H9 (cell line): ENCODE measurements at regions not wholly inside any gene's neighbourhood (a gene's known extent, or its start where the extent isn't known, plus 50 kb on each side); places are given as distances from the start of the nearest gene placed in this dataset.

Experiments used
- DNase-seq: peaks from one replicate; pipeline ENCODE4 v3.0.0-alpha.2; 2017
- H2AFZ ChIP-seq: one replicate; pipeline ENCODE4 v1.6.1; 2013; ENCODE audit warnings: mild to moderate bottlenecking, low read length, control low read depth, moderate library complexity
- H2AK5ac ChIP-seq: 2 replicates; pipeline ENCODE4 v1.6.1; 2013; ENCODE audit warnings: low read length, control low read depth, mixed read lengths; ENCODE audit not compliant: insufficient read length
- H2BK120ac ChIP-seq: one replicate; pipeline ENCODE4 v1.6.1; 2013; ENCODE audit warnings: low read depth, mild to moderate bottlenecking, low read length, control low read depth, inconsistent platforms; ENCODE audit not compliant: poor library complexity, severe bottlenecking
- H2BK12ac ChIP-seq: 2 replicates; pipeline ENCODE4 v1.6.1; 2013; ENCODE audit warnings: low read length, control low read depth, mixed read lengths, low read depth; ENCODE audit not compliant: insufficient read length
- H2BK15ac ChIP-seq: 2 replicates; pipeline ENCODE4 v1.6.1; 2013; ENCODE audit warnings: low read depth, low read length, control low read depth
- H2BK20ac ChIP-seq: one replicate; pipeline ENCODE4 v1.6.1; 2013; ENCODE audit warnings: low read depth, mild to moderate bottlenecking, low read length, control low read depth, inconsistent platforms; ENCODE audit not compliant: poor library complexity, severe bottlenecking
- H2BK5ac ChIP-seq: 2 replicates; pipeline ENCODE4 v1.6.1; 2013; ENCODE audit warnings: low read length, control low read depth, mixed read lengths; ENCODE audit not compliant: insufficient read length
- H3K14ac ChIP-seq: 2 replicates; pipeline ENCODE4 v1.6.1; 2013; ENCODE audit warnings: low read length, control low read depth; ENCODE audit not compliant: insufficient read depth
- H3K18ac ChIP-seq: 2 replicates; pipeline ENCODE4 v1.6.1; 2013; ENCODE audit warnings: low read depth, mild to moderate bottlenecking, mixed read lengths, low read length, control low read depth; ENCODE audit not compliant: insufficient read length
- H3K23ac ChIP-seq: 2 replicates; pipeline ENCODE4 v1.6.1; 2013; ENCODE audit warnings: low read length, control low read depth, mixed read lengths, low read depth; ENCODE audit not compliant: insufficient read length
- H3K23me2 ChIP-seq: 2 replicates; pipeline ENCODE4 v1.6.1; 2013; ENCODE audit warnings: low read depth, mild to moderate bottlenecking, mixed read lengths, low read length, control low read depth; ENCODE audit not compliant: insufficient read length, poor library complexity, severe bottlenecking
- H3K27ac ChIP-seq: 2 replicates; pipeline ENCODE4 v1.5.1; 2013; ENCODE audit warnings: low read length, control low read depth, mixed read lengths, low read depth; ENCODE audit not compliant: insufficient read length
- H3K27me3 ChIP-seq: 2 replicates; pipeline ENCODE4 v1.6.1; 2013; ENCODE audit warnings: low read length, control low read depth, inconsistent platforms; ENCODE audit not compliant: insufficient read depth
- H3K4ac ChIP-seq: 2 replicates; pipeline ENCODE4 v1.6.1; 2013; ENCODE audit warnings: low read depth, mild to moderate bottlenecking, control low read depth, inconsistent platforms, low read length, moderate library complexity
- H3K4me1 ChIP-seq: 2 replicates; pipeline ENCODE4 v1.6.1; 2013; ENCODE audit warnings: low read length, control low read depth, inconsistent platforms; ENCODE audit not compliant: insufficient read depth
- H3K4me2 ChIP-seq: 2 replicates; pipeline ENCODE4 v1.6.1; 2013; ENCODE audit warnings: low read length, control low read depth, mixed read lengths; ENCODE audit not compliant: insufficient read length, insufficient read depth
- H3K56ac ChIP-seq: 2 replicates; pipeline ENCODE4 v1.6.1; 2013; ENCODE audit warnings: low read depth, mild to moderate bottlenecking, mixed read lengths, low read length, control low read depth; ENCODE audit not compliant: insufficient read length
- H3K79me1 ChIP-seq: 2 replicates; pipeline ENCODE4 v1.6.1; 2013; ENCODE audit warnings: low read depth, mild to moderate bottlenecking, moderate library complexity, low read length, control low read depth, inconsistent platforms; ENCODE audit not compliant: insufficient read depth, poor library complexity, severe bottlenecking
- H3K79me2 ChIP-seq: 2 replicates; pipeline ENCODE4 v1.6.1; 2013; ENCODE audit warnings: low read length, control low read depth, inconsistent platforms; ENCODE audit not compliant: insufficient read depth
- H3K9ac ChIP-seq: 2 replicates; pipeline ENCODE4 v1.6.1; 2013; ENCODE audit warnings: low read length, control low read depth, mixed read lengths; ENCODE audit not compliant: insufficient read length; ENCODE audit errors: extremely low read depth
- H3K9me3 ChIP-seq: one replicate; pipeline ENCODE4 v1.6.1; 2013; ENCODE audit warnings: low read depth, low read length, inconsistent platforms; ENCODE audit not compliant: control insufficient read depth
- H3T11ph ChIP-seq: one replicate; pipeline ENCODE4 v1.6.1; 2013; ENCODE audit warnings: mild to moderate bottlenecking, low read length, control low read depth, inconsistent platforms
- H4K20me1 ChIP-seq: one replicate; pipeline ENCODE4 v1.6.1; 2013; ENCODE audit not compliant: control insufficient read depth, insufficient read length, insufficient read depth
- H4K5ac ChIP-seq: 2 replicates; pipeline ENCODE4 v1.6.1; 2013; ENCODE audit warnings: low read depth, mild to moderate bottlenecking, mixed read lengths, low read length, control low read depth; ENCODE audit not compliant: insufficient read length
- H4K8ac ChIP-seq: replicated peaks from 2 replicates; pipeline ENCODE4 v1.6.1; 2013; ENCODE audit warnings: low read length, control low read depth, mixed read lengths, low read depth; ENCODE audit not compliant: insufficient read length
- H4K91ac ChIP-seq: 2 replicates; pipeline ENCODE4 v1.6.1; 2013; ENCODE audit warnings: low read depth, mild to moderate bottlenecking, moderate library complexity, mixed read lengths, low read length, control low read depth; ENCODE audit not compliant: insufficient read length
- H3K27ac Mint-ChIP-seq, 3 experiments: 2 replicates in 2 of 3; 3 replicates in 1 of 3; pipeline ENCODE4 v1.8.0; 2020 to 2021; ENCODE audit warnings: mixed read lengths in 3 of 3, mild to moderate bottlenecking in 1 of 3, moderate library complexity in 1 of 3
- H3K27me3 Mint-ChIP-seq: 2 replicates; pipeline ENCODE4 v1.8.0; 2021; ENCODE audit warnings: low read depth, mild to moderate bottlenecking, moderate library complexity, mixed read lengths
- H3K36me3 Mint-ChIP-seq, 3 experiments: 2 replicates in 2 of 3; 3 replicates in 1 of 3; pipeline ENCODE4 v1.8.0; 2020 to 2021; ENCODE audit warnings: low read depth in 3 of 3, mixed read lengths in 3 of 3; ENCODE audit not compliant: insufficient read depth in 1 of 3
- H3K4me1 Mint-ChIP-seq, 2 experiments: 2 replicates each; pipeline ENCODE4 v1.8.0; 2020; ENCODE audit warnings: mixed read lengths in 2 of 2
- H3K4me3 Mint-ChIP-seq, 2 experiments: 2 replicates in 1 of 2; 3 replicates in 1 of 2; pipeline ENCODE4 v1.8.0; 2020 to 2021; ENCODE audit warnings: mild to moderate bottlenecking in 2 of 2, mixed read lengths in 2 of 2, moderate library complexity in 1 of 2
- H3K9me3 Mint-ChIP-seq, 2 experiments: 2 replicates in 1 of 2; 3 replicates in 1 of 2; pipeline ENCODE4 v1.8.0; 2020; ENCODE audit warnings: mild to moderate bottlenecking in 2 of 2, mixed read lengths in 2 of 2, moderate library complexity in 1 of 2
- WGBS: extraction: QIAGEN DNeasy Blood & Tissue Kit; methylation state at CpG from one replicate; pipeline ENCODE4 v1.1.7; 2013; ENCODE audit warnings: missing lambda C conversion rate, low lambda C conversion rate, mixed read lengths; ENCODE audit not compliant: insufficient read length; ENCODE audit errors: extremely low coverage; 5-methylcytosine and 5-hydroxymethylcytosine counted together
- TF ChIP-seq, protein P1 (sequence below): fragments of 200-600 bp; sonication (generic); conservative IDR thresholded peaks from 3 replicates; pipeline ENCODE4 v1.8.0; 2021; ENCODE audit warnings: antibody characterized with exemption, mild to moderate bottlenecking

DNA sequence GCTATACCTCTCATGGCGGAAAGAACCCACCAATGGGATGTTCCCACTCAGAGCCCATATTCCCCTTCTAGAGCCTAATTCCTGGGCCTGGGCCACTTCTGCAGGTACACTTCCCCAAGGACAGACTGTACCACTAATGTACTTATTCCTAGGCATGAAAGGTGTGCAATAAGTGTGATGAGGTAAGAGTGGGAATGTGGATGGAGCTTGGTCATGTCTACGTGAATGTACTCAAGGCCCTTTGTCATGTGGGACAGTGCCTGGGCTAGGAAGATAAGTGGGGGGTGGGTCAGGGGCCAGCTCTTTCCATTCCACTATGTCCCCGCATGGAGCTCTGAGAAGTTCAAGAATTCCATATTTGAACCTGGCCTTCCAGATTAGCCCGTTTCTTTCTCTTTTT lies 63.4 kb upstream of the FUT8 start:
- no peak overlapping the region for H4K8ac ChIP-seq
- H3K23me2 ChIP-seq: no peaks in the 10 kb centered on the region
- no peaks in the 10 kb centered on the region for H3K79me1 ChIP-seq
- H2AFZ ChIP-seq: no peak overlapping the region
- no peak overlapping the region for H3K18ac ChIP-seq
- H2BK5ac ChIP-seq: no peak overlapping the region
- no peak overlapping the region for H3T11ph ChIP-seq
- Mint-ChIP-seq H3K9me3 (no peaks in the 10 kb centered on the region), H3K4me1 (peaks cover 6 to 7% of the 10 kb centered on the region in 2 experiments; a peak in 3 of 4 replicates), H3K4me3 (no peak overlapping the region), H3K36me3 (no peaks in the 10 kb centered on the region), H3K27ac (no peak overlapping the region), H3K27me3 (peaks cover 24% of the 10 kb centered on the region)
- TF ChIP-seq, protein P1, sequence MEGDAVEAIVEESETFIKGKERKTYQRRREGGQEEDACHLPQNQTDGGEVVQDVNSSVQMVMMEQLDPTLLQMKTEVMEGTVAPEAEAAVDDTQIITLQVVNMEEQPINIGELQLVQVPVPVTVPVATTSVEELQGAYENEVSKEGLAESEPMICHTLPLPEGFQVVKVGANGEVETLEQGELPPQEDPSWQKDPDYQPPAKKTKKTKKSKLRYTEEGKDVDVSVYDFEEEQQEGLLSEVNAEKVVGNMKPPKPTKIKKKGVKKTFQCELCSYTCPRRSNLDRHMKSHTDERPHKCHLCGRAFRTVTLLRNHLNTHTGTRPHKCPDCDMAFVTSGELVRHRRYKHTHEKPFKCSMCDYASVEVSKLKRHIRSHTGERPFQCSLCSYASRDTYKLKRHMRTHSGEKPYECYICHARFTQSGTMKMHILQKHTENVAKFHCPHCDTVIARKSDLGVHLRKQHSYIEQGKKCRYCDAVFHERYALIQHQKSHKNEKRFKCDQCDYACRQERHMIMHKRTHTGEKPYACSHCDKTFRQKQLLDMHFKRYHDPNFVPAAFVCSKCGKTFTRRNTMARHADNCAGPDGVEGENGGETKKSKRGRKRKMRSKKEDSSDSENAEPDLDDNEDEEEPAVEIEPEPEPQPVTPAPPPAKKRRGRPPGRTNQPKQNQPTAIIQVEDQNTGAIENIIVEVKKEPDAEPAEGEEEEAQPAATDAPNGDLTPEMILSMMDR: no peak
- no peaks in the 10 kb centered on the region for H3K9me3 ChIP-seq
- no peak overlapping the region for H2BK15ac ChIP-seq
- no peak overlapping the region for H2BK12ac ChIP-seq
- H4K91ac ChIP-seq: no peak overlapping the region
- no peak for DNase-seq
- no peaks in the 10 kb centered on the region for H3K27me3 ChIP-seq
- H3K79me2 ChIP-seq: no peaks in the 10 kb centered on the region
- no peak overlapping the region for H3K23ac ChIP-seq
- H2BK20ac ChIP-seq: no peak overlapping the region
- no peak overlapping the region for H3K14ac ChIP-seq
- no CpG with 5 or more reads among the region's 4 CpGs for WGBS
- no peak overlapping the region for H3K4ac ChIP-seq
- no peak overlapping the region for H2AK5ac ChIP-seq
- no peak overlapping the region for H3K56ac ChIP-seq
- H3K27ac ChIP-seq: no peak overlapping the region
- H2BK120ac ChIP-seq: no peak overlapping the region
- no peaks in the 10 kb centered on the region for H4K20me1 ChIP-seq
- H3K9ac ChIP-seq: no peak overlapping the region
- no peaks in the 10 kb centered on the region for H3K4me1 ChIP-seq
- no peak overlapping the region for H4K5ac ChIP-seq
- no peak overlapping the region for H3K4me2 ChIP-seq
